SK-N-MC (cell line): ENCODE measurements at regions not wholly inside any gene's neighbourhood (a gene's known extent, or its start where the extent isn't known, plus 50 kb on each side); places are given as distances from the start of the nearest gene placed in this dataset.
A peak's percentile ranks its signal among the peaks of the same experiment; 100 is the strongest.

Experiments used
- DNase-seq: peaks from one replicate; pipeline ENCODE4 v3.0.0-alpha.2; 2011; ENCODE audit warnings: low read depth, low spot score
- H3K27ac ChIP-seq: fragments of 200-600 bp; sonication (generic); 2 replicates; pipeline ENCODE4 v1.5.1; 2016; ENCODE audit warnings: mixed run types
- H3K36me3 ChIP-seq: fragments of 200-600 bp; sonication (generic); 2 replicates; pipeline ENCODE4 v1.6.1; 2017; ENCODE audit warnings: antibody characterized with exemption, low read length, mixed read lengths; ENCODE audit not compliant: insufficient read depth
- H3K4me3 ChIP-seq: fragments of 200-600 bp; sonication (generic); 2 replicates; pipeline ENCODE4 v1.5.1; 2016
- H3K9ac ChIP-seq: fragments of 200-600 bp; sonication (generic); 2 replicates; pipeline ENCODE4 v1.8.0; 2017; ENCODE audit warnings: mixed run types, mixed read lengths; ENCODE audit not compliant: insufficient read length
- H3K9me3 ChIP-seq: fragments of 200-600 bp; sonication (generic); 2 replicates; pipeline ENCODE4 v1.6.1; 2017; ENCODE audit warnings: low read depth, mild to moderate bottlenecking, antibody characterized with exemption, low read length, moderate library complexity, mixed read lengths
- EZH2 ChIP-seq: fragments of 200-600 bp; sonication (generic); IDR thresholded peaks from one replicate; pipeline ENCODE4 v1.6.1; 2017; ENCODE audit warnings: antibody characterized with exemption
- FOXP2 ChIP-seq: optimal IDR thresholded peaks from 2 replicates; pipeline ENCODE3; 2011; ENCODE audit warnings: mild to moderate bottlenecking, moderate library complexity; ENCODE audit not compliant: insufficient read depth; ENCODE audit errors: extremely low read length, control extremely low read depth
- POLR2AphosphoS5 ChIP-seq: IDR thresholded peaks from 2 replicates; pipeline ENCODE4 v1.6.1; 2012; ENCODE audit warnings: mild to moderate bottlenecking, low read depth, low read length, borderline replicate concordance

GRCh38 chr6:141667580-141668309 lies 465.0 kb upstream of the GJE1 start:
- no peak for DNase-seq
- TF ChIP-seq POLR2AphosphoS5 = no peak
- TF ChIP-seq EZH2 = no peak
- no peak for TF ChIP-seq FOXP2
- no peak overlapping the region for H3K27ac ChIP-seq
- no peak overlapping the region for H3K4me3 ChIP-seq
- no peak overlapping the region for H3K9ac ChIP-seq
- H3K9me3 ChIP-seq = 0 out of 2 replicates have a peak, but pooled peaks cover 8% of the 10 kb centered on the region
- peaks cover 5% of the 10 kb centered on the region; the same call in 1 of the 2 replicates for H3K36me3 ChIP-seq

- Histone ChIP-seq H3K9ac (no peak overlapping the region), H3K27ac (no peak overlapping the region), H3K36me3 (no peaks in the 10 kb centered on the region; the same call in 1 of the 2 replicates), H3K4me3 (no peak overlapping the region), H3K9me3 (0 out of 2 replicates have a peak, but pooled peaks cover 3% of the 10 kb centered on the region)
- TF ChIP-seq EZH2 = no peak
- TF ChIP-seq FOXP2 = no peak
- TF ChIP-seq POLR2AphosphoS5 = no peak
- DNase-seq = no peak
Measured at GRCh38 chr6:141666187-141666586, 466.5 kb upstream of the GJE1 start.

GRCh38 chr6:141664744-141665143 lies 468.0 kb upstream of the GJE1 start:
- Histone ChIP-seq H3K27ac (no peak overlapping the region), H3K9ac (no peak overlapping the region), H3K9me3 (no peaks in the 10 kb centered on the region), H3K36me3 (no peaks in the 10 kb centered on the region), H3K4me3 (no peak overlapping the region)
- DNase-seq = no peak
- no peak for TF ChIP-seq EZH2
- no peak for TF ChIP-seq POLR2AphosphoS5
- TF ChIP-seq FOXP2 = no peak

- Histone ChIP-seq H3K27ac (no peak overlapping the region), H3K36me3 (no peaks in the 10 kb centered on the region), H3K9ac (no peak overlapping the region), H3K4me3 (no peak overlapping the region), H3K9me3 (no peaks in the 10 kb centered on the region)
- TF ChIP-seq POLR2AphosphoS5 = no peak
- no peak for TF ChIP-seq FOXP2
- no peak for TF ChIP-seq EZH2
- DNase-seq = no peak
Measured at GRCh38 chr6:141659582-141659981, 473.1 kb upstream of the GJE1 start.

- no peak for TF ChIP-seq EZH2
- TF ChIP-seq FOXP2 = no peak
- no peak for TF ChIP-seq POLR2AphosphoS5
- Histone ChIP-seq H3K27ac (no peak overlapping the region), H3K9ac (no peak overlapping the region), H3K4me3 (no peak overlapping the region), H3K36me3 (no peaks in the 10 kb centered on the region), H3K9me3 (no peaks in the 10 kb centered on the region)
- DNase-seq = no peak
Measured at GRCh38 chr6:141658696-141659095, 474.0 kb upstream of the GJE1 start.

- Histone ChIP-seq H3K36me3 (no peaks in the 10 kb centered on the region), H3K9me3 (no peaks in the 10 kb centered on the region), H3K9ac (no peak overlapping the region), H3K27ac (no peak overlapping the region), H3K4me3 (no peak overlapping the region)
- TF ChIP-seq POLR2AphosphoS5 = no peak
- TF ChIP-seq EZH2 = no peak
- TF ChIP-seq FOXP2 = no peak
- no peak for DNase-seq
Measured at GRCh38 chr6:141657812-141658211, 474.9 kb upstream of the GJE1 start.

GRCh38 chr6:141653590-141653989 lies 479.1 kb upstream of the GJE1 start:
- Histone ChIP-seq H3K9ac (no peak overlapping the region), H3K9me3 (no peaks in the 10 kb centered on the region), H3K27ac (no peak overlapping the region), H3K4me3 (no peak overlapping the region), H3K36me3 (no peaks in the 10 kb centered on the region)
- DNase-seq = no peak
- no peak for TF ChIP-seq FOXP2
- TF ChIP-seq POLR2AphosphoS5 = no peak
- TF ChIP-seq EZH2 = no peak

GRCh38 chr6:141641951-141642350 lies 490.8 kb upstream of the GJE1 start:
- Histone ChIP-seq H3K27ac (peak overlapping the region; percentile 85), H3K9ac (peak overlapping the region; percentile 58), H3K9me3 (no peaks in the 10 kb centered on the region), H3K36me3 (no peaks in the 10 kb centered on the region; the same call in 1 of the 2 replicates), H3K4me3 (peak overlapping the region; percentile 43)
- DNase-seq = peak; percentile 56
- TF ChIP-seq EZH2 = no peak
- TF ChIP-seq FOXP2 = no peak
- no peak for TF ChIP-seq POLR2AphosphoS5

- Histone ChIP-seq H3K36me3 (no peaks in the 10 kb centered on the region; the same call in 1 of the 2 replicates), H3K9me3 (no peaks in the 10 kb centered on the region), H3K27ac (peak overlapping the region; percentile 85), H3K9ac (peak overlapping the region; percentile 58), H3K4me3 (peak overlapping the region; percentile 43)
- TF ChIP-seq FOXP2 = no peak
- TF ChIP-seq EZH2 = no peak
- DNase-seq = no peak
Measured at GRCh38 chr6:141641406-141641805, 491.3 kb upstream of the GJE1 start.
